ENCODE measurements at regions not wholly inside any gene's neighbourhood (a gene's known extent, or its start where the extent isn't known, plus 50 kb on each side); places are given as distances from the start of the nearest gene placed in this dataset.
"Not testable (repeated sequence)": the region's sequence is repeated elsewhere in the genome, so short reads cannot be mapped to it uniquely, and the experiment has no call there.

- not testable (repeated sequence) for H3K36me3 ChIP-seq (ENCODE audit: control insufficient read depth, insufficient read depth, low read length); H3K27me3 ChIP-seq (ENCODE audit: insufficient read depth, low read length, poor library complexity); H2BK120ac ChIP-seq (ENCODE audit: low read depth, low read length); H4K5ac ChIP-seq (ENCODE audit: low read length); H3K18ac ChIP-seq (ENCODE audit: low read length); H4K8ac ChIP-seq (ENCODE audit: low read depth, low read length); H3K9ac ChIP-seq (ENCODE audit: low read length); H3K4ac ChIP-seq (ENCODE audit: low read depth, low read length); H3K79me2 ChIP-seq (ENCODE audit: control insufficient read depth, insufficient read depth, low read length); H2BK15ac ChIP-seq (replicated peaks; ENCODE audit: low read depth); H3K79me1 ChIP-seq (ENCODE audit: low read length); H3K4me1 ChIP-seq (ENCODE audit: control insufficient read depth, low read depth, low read length); H3K23ac ChIP-seq (ENCODE audit: low read length); H3K4me3 ChIP-seq (ENCODE audit: low read length); H3K27ac ChIP-seq (ENCODE audit: low read depth, low read length); H3K56ac ChIP-seq (ENCODE audit: low read length); H3K4me2 ChIP-seq (ENCODE audit: low read length); DNase-seq; H2BK5ac ChIP-seq (ENCODE audit: low read length); H2AK5ac ChIP-seq (ENCODE audit: low read length)
- no CpG with 5 or more reads among the region's 2 CpGs for WGBS (ENCODE audit: extremely low coverage, insufficient coverage, low lambda C conversion rate)
Observed at GRCh38 chr15:21031703-21032102, 165.6 kb upstream of the POTEB2 start.

- no CpG with 5 or more reads among the region's 6 CpGs for WGBS (ENCODE audit: extremely low coverage, insufficient coverage, low lambda C conversion rate)
- not testable (repeated sequence) for H2BK120ac ChIP-seq (ENCODE audit: low read depth, low read length); H3K79me2 ChIP-seq (ENCODE audit: control insufficient read depth, insufficient read depth, low read length); H3K27me3 ChIP-seq (ENCODE audit: insufficient read depth, low read length, poor library complexity); H4K8ac ChIP-seq (ENCODE audit: low read depth, low read length); H2BK15ac ChIP-seq (replicated peaks; ENCODE audit: low read depth); H3K27ac ChIP-seq (ENCODE audit: low read depth, low read length); H3K9ac ChIP-seq (ENCODE audit: low read length); H2BK5ac ChIP-seq (ENCODE audit: low read length); H3K56ac ChIP-seq (ENCODE audit: low read length); H4K5ac ChIP-seq (ENCODE audit: low read length); H3K18ac ChIP-seq (ENCODE audit: low read length); H2AK5ac ChIP-seq (ENCODE audit: low read length); DNase-seq; H3K36me3 ChIP-seq (ENCODE audit: control insufficient read depth, insufficient read depth, low read length); H3K4me3 ChIP-seq (ENCODE audit: low read length); H3K79me1 ChIP-seq (ENCODE audit: low read length); H3K23ac ChIP-seq (ENCODE audit: low read length); H3K4me2 ChIP-seq (ENCODE audit: low read length); H3K4me1 ChIP-seq (ENCODE audit: control insufficient read depth, low read depth, low read length); H3K4ac ChIP-seq (ENCODE audit: low read depth, low read length)
Observed at GRCh38 chr15:21029001-21029400, 162.9 kb upstream of the POTEB2 start.

- not testable (repeated sequence) for H3K27ac ChIP-seq (ENCODE audit: low read depth, low read length); H2AK5ac ChIP-seq (ENCODE audit: low read length); H3K18ac ChIP-seq (ENCODE audit: low read length); H2BK15ac ChIP-seq (replicated peaks; ENCODE audit: low read depth); H3K9ac ChIP-seq (ENCODE audit: low read length); H3K27me3 ChIP-seq (ENCODE audit: insufficient read depth, low read length, poor library complexity); H3K79me2 ChIP-seq (ENCODE audit: control insufficient read depth, insufficient read depth, low read length); H4K5ac ChIP-seq (ENCODE audit: low read length); H3K4me3 ChIP-seq (ENCODE audit: low read length); H3K4ac ChIP-seq (ENCODE audit: low read depth, low read length); H3K56ac ChIP-seq (ENCODE audit: low read length); H3K79me1 ChIP-seq (ENCODE audit: low read length); H2BK120ac ChIP-seq (ENCODE audit: low read depth, low read length); H2BK5ac ChIP-seq (ENCODE audit: low read length); H3K4me1 ChIP-seq (ENCODE audit: control insufficient read depth, low read depth, low read length); H3K4me2 ChIP-seq (ENCODE audit: low read length); H3K23ac ChIP-seq (ENCODE audit: low read length); H3K36me3 ChIP-seq (ENCODE audit: control insufficient read depth, insufficient read depth, low read length); H4K8ac ChIP-seq (ENCODE audit: low read depth, low read length)
- DNase-seq: peak; percentile 0
- no CpG with 5 or more reads among the region's 9 CpGs for WGBS (ENCODE audit: extremely low coverage, insufficient coverage, low lambda C conversion rate)
Observed at GRCh38 chr15:21027942-21028341, 161.8 kb upstream of the POTEB2 start.

- H2BK5ac ChIP-seq (ENCODE audit: low read length); DNase-seq; H3K4me3 ChIP-seq (ENCODE audit: low read length); H3K79me1 ChIP-seq (ENCODE audit: low read length); H3K27me3 ChIP-seq (ENCODE audit: insufficient read depth, low read length, poor library complexity); H4K5ac ChIP-seq (ENCODE audit: low read length); H3K79me2 ChIP-seq (ENCODE audit: control insufficient read depth, insufficient read depth, low read length); H3K18ac ChIP-seq (ENCODE audit: low read length); H3K56ac ChIP-seq (ENCODE audit: low read length); H4K8ac ChIP-seq (ENCODE audit: low read depth, low read length); H3K4ac ChIP-seq (ENCODE audit: low read depth, low read length); H3K4me1 ChIP-seq (ENCODE audit: control insufficient read depth, low read depth, low read length); H3K9ac ChIP-seq (ENCODE audit: low read length); H3K27ac ChIP-seq (ENCODE audit: low read depth, low read length); H2AK5ac ChIP-seq (ENCODE audit: low read length); H3K36me3 ChIP-seq (ENCODE audit: control insufficient read depth, insufficient read depth, low read length); H3K4me2 ChIP-seq (ENCODE audit: low read length); H2BK15ac ChIP-seq (replicated peaks; ENCODE audit: low read depth); H3K23ac ChIP-seq (ENCODE audit: low read length); H2BK120ac ChIP-seq (ENCODE audit: low read depth, low read length): not testable (repeated sequence)
- WGBS (ENCODE audit: extremely low coverage, insufficient coverage, low lambda C conversion rate): no CpG with 5 or more reads among the region's 12 CpGs
Observed at GRCh38 chr15:21026848-21027247, 160.7 kb upstream of the POTEB2 start.

- H3K9ac ChIP-seq (ENCODE audit: low read length); H3K23ac ChIP-seq (ENCODE audit: low read length); H3K36me3 ChIP-seq (ENCODE audit: control insufficient read depth, insufficient read depth, low read length); H4K8ac ChIP-seq (ENCODE audit: low read depth, low read length); H3K4me2 ChIP-seq (ENCODE audit: low read length); H3K4ac ChIP-seq (ENCODE audit: low read depth, low read length); DNase-seq; H3K27ac ChIP-seq (ENCODE audit: low read depth, low read length); H2BK5ac ChIP-seq (ENCODE audit: low read length); H2BK120ac ChIP-seq (ENCODE audit: low read depth, low read length); H2BK15ac ChIP-seq (replicated peaks; ENCODE audit: low read depth); H3K56ac ChIP-seq (ENCODE audit: low read length); H2AK5ac ChIP-seq (ENCODE audit: low read length); H3K27me3 ChIP-seq (ENCODE audit: insufficient read depth, low read length, poor library complexity); H3K79me2 ChIP-seq (ENCODE audit: control insufficient read depth, insufficient read depth, low read length); H4K5ac ChIP-seq (ENCODE audit: low read length); H3K4me1 ChIP-seq (ENCODE audit: control insufficient read depth, low read depth, low read length); H3K79me1 ChIP-seq (ENCODE audit: low read length); H3K4me3 ChIP-seq (ENCODE audit: low read length); H3K18ac ChIP-seq (ENCODE audit: low read length): not testable (repeated sequence)
- no CpG with 5 or more reads among the region's 18 CpGs for WGBS (ENCODE audit: extremely low coverage, insufficient coverage, low lambda C conversion rate)
Observed at GRCh38 chr15:21024235-21024987, 158.3 kb upstream of the POTEB2 start.

- not testable (repeated sequence) for H3K23ac ChIP-seq (ENCODE audit: low read length); H3K79me2 ChIP-seq (ENCODE audit: control insufficient read depth, insufficient read depth, low read length); H3K4me3 ChIP-seq (ENCODE audit: low read length); H4K8ac ChIP-seq (ENCODE audit: low read depth, low read length); H3K4ac ChIP-seq (ENCODE audit: low read depth, low read length); H2BK5ac ChIP-seq (ENCODE audit: low read length); H4K5ac ChIP-seq (ENCODE audit: low read length); H3K27me3 ChIP-seq (ENCODE audit: insufficient read depth, low read length, poor library complexity); H3K9ac ChIP-seq (ENCODE audit: low read length); H3K18ac ChIP-seq (ENCODE audit: low read length); H3K56ac ChIP-seq (ENCODE audit: low read length); H3K36me3 ChIP-seq (ENCODE audit: control insufficient read depth, insufficient read depth, low read length); H2AK5ac ChIP-seq (ENCODE audit: low read length); H3K79me1 ChIP-seq (ENCODE audit: low read length); H3K27ac ChIP-seq (ENCODE audit: low read depth, low read length); DNase-seq; H2BK120ac ChIP-seq (ENCODE audit: low read depth, low read length); H2BK15ac ChIP-seq (replicated peaks; ENCODE audit: low read depth); H3K4me2 ChIP-seq (ENCODE audit: low read length); H3K4me1 ChIP-seq (ENCODE audit: control insufficient read depth, low read depth, low read length)
- WGBS (ENCODE audit: extremely low coverage, insufficient coverage, low lambda C conversion rate): no CpG with 5 or more reads among the region's 11 CpGs
Observed at GRCh38 chr15:21018176-21018575, 152.1 kb upstream of the POTEB2 start.
